GM21423 (cell line): ENCODE measurements at regions not wholly inside any gene's neighbourhood (a gene's known extent, or its start where the extent isn't known, plus 50 kb on each side); places are given as distances from the start of the nearest gene placed in this dataset.
"Not testable (repeated sequence)": the region's sequence is repeated elsewhere in the genome, so short reads cannot be mapped to it uniquely, and the experiment has no call there.

Experiments used
- ATAC-seq: cut with Tn5 transposase; IDR thresholded peaks from one replicate; pipeline ENCODE4 v1.9.1; 2021; ENCODE audit warnings: mild to moderate bottlenecking, moderate library complexity; ENCODE audit not compliant: unreplicated experiment

DNA sequence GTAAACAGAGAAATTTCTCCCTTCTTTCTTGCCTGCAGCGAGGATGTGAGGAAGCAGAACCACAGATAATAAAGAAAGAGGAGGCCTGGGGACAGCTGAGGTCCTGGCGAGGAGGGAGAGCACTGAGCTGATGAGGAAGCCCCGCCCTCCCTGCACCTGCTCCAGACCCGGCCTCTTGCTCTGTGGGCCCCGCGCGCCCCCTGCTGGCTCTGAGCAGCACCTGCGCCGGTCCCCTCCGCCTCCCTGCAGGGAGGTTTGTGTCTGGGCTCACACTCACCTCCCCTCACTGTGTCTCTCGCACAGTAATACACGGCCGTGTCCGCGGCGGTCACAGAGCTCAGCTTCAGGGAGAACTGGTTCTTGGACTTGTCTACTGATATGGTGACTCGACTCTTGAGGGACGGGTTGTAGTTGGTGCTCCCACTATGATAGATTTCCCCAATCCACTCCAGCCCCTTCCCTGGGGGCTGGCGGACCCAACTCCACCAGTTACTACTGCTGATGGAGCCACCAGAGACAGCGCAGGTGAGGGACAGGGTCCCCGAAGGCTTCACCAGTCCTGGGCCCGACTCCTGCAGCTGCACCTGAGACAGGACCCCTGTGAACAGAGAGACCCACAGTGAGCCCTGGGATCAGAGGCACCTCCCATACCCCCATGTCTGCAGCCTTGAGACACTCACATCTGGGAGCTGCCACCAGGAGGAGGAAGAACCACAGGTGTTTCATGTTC is 485.4 kb downstream of the TMEM121 start:
- not testable (repeated sequence) for ATAC-seq

DNA sequence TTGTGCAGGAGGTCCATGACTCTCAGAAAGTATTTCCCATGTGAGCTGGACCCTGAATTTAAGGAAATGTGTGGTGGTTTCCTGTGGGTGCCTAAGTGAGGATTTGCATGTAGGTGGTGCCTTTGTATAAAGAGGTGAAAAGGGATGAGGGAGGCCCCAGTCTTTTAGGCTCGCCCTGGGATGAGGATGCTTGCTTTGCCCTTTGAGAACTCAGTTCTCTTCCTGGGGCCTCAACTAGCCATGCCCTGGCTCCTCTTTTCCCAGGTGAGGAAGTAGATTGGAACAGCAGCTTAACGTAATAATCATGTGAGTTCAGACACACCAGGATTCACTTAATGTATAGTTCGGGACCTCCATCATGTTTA is 486.0 kb downstream of the TMEM121 start:
- not testable (repeated sequence) for ATAC-seq

DNA sequence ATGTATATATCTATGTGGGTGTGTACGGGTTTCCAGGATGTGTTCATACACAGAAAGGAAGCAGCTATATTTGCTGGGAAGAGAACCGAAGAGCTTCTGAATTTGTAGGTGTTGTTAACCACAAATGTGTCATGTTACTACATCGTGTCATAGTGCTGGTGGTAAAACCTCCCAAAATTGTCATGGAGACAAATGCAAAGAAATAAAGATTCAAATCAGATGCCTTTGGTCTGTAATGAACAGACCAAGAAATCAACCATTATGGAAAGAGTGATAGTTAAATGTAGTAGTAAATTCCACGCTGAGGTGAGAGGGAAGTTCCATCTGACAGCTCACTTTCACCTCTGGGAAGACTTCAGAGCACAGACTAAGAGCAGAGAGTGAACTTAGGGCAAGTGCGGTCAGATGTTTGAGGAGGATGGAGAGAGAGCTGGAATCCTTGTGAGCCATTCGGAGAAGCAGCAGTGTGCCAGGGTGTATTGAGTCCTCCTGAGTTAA is 487.5 kb downstream of the TMEM121 start:
- no peak for ATAC-seq

DNA sequence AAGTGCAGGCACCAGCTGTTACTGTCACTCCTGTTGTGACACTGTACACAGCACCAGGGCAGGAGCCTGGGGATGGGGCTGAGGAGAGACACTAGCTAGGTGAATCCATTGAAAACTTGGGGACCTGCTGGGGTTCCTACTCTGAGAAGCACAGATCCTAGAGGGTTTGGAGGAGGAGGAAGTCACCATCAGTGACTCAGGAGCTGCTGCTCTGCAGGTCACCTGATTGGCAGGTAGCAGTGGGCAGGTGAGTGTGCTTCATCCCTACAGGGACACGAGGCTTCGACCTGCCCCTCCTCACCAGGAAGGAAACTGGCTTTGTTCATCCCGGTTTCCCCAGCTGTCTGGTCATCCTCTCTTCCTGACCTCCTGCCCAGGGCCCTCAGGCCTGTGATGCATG is 491.6 kb downstream of the TMEM121 start:
- not testable (repeated sequence) for ATAC-seq

DNA sequence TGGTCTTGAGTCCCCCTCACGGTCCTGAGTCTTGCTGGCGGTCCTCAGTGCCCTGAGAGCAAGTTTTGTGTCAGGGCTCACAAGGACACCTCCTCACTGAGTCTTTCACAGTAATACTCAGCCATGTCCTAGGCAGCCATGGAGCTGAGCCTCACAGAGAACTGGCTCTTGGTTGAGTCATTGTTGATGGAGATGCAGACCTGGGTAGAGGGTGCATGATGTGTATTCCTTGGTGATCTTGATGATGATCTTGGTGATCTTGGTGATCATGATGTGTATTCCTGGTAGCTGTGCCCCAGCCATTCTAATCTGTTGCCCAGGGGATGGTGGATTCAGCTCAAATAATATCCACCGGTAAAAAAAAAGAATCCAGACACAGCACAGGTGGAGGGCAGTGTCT is 495.4 kb downstream of the TMEM121 start:
- ATAC-seq: no peak

DNA sequence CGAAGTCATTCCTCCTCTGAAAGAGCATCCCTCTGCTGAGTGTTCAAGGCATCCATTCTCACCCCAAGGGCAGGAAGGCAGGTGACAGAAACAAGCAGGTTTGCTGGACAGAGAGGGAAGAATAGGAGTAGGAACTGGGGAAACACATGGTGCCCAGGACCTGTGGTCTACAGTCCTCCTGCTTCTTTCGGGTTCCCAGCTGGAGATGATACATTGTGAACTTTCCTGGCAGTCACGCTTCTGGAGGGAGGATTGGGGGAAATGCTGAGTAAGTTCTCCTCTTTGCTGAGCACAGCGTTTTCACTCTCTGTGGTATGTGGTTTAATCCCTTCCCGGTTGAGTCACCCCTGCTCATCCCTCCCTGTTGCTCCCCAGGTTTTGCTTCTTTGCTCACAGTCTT is 496.3 kb downstream of the TMEM121 start:
- ATAC-seq: not testable (repeated sequence)

DNA sequence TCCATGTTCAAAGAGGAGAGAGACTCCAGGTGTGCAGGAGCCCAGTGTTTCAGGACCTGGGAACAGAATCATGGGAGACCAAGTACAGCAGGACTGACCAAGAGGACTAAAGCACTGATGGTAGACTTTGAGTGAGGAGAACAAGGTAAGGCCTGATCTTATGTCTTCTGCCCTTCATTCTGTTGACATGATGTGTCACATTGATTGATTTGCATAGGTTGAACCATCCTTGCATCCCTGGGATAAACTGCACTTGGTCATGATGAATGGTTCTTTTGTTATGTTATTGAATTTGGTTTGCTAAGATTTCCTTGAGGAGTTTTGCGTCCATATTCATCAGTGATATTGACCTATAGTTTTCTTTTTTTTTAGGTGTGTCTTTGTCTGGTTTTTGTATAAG is 497.0 kb downstream of the TMEM121 start:
- ATAC-seq: no peak

DNA sequence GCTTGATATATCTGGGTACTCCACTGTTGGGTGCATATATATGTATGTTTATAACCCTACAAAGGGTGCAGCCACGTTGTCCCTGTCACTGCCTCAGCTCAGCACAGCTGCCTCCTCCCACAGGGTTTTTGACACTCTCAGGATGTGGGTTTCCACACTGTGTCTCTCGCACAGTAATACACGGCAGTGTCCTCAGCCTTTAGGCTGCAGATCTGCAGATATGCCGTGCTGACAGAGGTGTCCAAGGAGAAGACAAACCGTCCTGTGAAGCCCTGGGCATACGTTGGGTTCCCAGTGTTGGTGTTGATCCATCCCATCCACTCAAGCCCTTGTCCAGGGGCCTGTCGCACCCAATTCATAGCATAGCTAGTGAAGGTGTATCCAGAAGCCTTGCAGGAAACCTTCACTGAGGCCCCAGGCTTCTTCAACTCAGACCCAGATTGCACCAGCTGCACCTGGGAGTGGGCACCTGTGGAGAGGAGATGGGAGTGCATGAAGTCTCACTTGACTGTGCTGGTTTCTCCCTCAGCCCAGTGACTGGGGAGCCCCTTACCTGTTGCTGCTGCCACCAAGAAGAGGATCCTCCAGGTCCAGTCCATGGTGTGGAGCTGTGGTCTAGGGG is 498.7 kb downstream of the TMEM121 start:
- ATAC-seq: no peak

DNA sequence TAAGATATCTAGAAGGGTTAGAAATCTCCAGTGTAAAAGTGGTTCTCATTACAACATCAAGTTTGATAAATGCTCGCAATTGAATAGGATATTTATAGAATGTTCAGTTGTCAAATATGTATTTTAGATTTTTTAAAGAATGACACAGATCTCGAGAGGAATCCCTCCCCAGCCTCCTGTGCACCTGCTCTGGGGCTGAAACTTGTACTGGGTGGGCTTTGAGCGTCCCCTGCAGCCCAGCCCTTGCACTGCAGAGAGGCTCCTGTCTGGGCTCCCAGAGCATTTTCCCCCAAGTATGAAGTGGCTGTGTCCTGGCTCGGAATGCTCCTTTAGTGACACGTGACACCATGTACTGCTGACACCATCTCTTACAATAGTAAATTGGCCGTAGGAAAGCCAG is 499.6 kb downstream of the TMEM121 start:
- ATAC-seq: no peak

DNA sequence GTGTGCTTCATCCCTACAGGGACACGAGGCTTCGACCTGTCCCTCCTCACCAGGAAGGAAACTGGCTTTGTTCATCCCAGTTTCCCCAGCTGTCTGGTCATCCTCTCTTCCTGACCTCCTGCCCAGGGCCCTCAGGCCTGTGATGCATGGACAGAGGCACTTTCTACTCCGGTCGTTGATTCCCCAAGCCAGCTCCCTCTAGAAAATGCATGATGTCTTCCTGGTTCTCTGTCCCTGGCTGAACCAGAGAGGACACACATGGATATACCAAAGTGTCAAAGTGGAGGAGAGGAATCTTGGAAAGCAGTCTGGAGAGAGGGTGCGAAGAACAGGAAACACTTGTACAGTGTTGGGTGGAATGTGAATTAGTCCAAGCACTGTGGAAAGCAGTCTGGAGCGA is 501.4 kb downstream of the TMEM121 start:
- ATAC-seq: not testable (repeated sequence)

DNA sequence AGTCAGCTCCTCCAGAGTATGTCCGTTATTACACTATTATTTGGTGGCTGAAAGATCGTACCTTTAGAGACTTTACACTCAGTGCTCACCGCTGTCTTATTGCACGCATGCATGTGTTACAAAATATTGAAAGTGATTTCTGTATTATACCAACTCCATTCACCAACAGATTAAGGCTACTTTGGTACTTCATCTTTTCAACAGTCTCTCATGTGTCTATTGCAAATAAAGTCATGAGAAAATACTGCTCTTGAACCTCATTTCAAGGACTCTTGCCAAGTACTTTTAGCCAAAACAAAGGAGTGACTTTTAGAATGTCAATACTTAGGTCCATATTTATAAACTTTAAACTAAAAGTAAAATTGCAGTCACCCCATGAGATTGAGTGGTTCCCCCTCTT is 503.6 kb downstream of the TMEM121 start:
- no peak for ATAC-seq

DNA sequence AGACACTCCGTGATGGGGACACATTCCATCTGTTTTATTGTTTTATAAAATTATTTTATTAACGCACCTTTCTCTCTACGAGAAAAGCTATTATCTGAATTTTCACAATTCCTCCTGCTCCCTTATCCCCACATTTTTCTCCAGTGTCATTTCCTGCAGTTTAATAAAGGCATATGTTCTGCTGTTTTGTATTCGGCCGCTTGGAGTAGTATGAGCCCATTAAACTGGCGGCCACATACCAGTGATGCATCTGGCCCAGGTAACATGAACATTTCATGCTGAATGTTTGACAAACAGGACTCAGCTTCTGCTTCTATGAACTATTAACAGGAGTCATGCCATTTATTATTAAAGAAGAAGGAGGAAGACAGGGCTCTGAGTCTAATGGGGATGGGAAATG is 511.0 kb downstream of the TMEM121 start:
- no peak for ATAC-seq

DNA sequence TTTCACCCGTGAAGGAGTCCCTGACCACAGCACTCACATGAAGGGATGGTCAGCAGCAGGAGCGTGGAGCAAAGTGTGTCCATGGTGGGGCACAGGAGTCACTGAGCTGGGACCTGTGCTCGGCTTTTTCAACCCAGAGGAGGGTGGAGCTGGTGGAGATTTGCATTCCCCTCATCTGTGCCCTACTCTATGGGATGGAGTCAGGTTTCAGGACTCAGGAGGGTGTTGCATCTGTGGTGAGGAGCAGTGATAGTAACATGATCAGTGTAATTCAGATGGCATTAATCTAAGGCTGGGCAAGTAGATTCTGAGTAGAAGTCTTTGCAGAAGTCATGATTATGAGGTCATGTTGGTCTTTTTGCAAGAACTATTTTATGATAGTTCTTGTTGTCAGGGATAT is 511.9 kb downstream of the TMEM121 start:
- no peak for ATAC-seq

DNA sequence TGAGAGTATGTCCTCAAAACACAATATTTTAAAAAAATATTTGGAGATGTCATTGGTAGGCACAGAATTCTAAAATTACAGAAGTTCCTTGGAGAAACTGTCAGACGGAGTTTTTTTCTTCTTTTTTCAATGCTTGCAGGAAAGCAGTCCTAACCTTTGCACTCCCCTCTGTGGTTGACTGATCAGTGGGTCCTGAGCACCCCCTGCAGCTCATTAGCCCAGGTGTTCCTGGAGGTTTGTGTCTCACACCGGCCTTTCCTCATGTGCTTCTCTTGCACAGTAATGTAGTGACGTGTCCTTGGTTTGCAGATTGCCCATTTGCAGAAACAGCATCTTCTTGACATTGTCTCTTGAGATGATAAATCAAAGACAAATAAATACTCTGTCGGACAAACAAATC is 513.0 kb downstream of the TMEM121 start:
- no peak for ATAC-seq

DNA sequence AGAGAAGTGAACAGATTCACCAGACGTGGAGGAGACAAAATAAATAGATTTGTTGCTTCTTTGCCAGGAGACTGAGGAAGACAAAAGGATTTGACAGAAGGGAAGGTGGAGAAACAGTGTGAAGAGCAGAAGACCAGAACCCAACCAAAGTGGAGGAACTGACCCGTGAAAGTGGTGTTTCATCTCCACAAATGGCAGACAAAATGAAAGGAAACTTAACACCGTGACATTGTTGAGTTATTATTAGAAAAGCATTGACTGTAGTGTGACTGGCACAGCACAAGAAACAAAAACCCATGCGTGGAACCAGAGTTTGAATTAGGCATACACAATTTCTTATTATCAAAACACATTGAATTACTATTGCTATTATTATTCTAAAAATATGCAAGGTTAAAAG is 518.1 kb downstream of the TMEM121 start:
- no peak for ATAC-seq

DNA sequence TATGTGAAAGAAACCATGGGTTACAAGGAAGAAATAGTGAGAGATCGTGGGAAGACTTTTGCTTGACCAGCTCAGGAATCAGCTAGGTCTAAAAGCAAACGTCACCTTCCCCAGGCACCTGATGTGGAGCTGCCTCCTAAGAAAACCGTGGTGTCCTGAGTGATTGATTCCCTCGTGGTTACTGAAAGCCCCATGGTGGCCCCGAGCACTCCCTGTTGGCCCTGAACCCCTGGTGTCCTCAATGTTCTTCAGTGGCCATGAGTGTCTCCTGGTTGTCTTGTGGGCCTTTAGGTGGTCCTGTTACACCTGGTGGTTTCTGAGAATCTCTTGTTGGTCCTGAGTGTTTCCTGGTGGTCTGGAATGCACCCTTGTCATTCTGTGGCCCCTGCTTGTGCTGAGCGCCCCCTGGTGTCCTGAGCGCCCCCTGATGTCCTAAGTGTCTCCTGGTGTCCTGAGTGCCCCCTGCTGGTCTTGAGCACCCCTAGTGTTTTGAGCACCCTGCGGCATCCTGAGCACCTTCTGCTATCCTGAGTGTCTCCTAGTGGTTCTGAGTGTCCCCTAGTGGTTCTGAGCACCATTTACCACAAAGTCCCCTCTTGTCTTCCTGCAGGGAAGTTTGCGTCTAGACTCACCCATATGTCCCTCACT is 518.7 kb downstream of the TMEM121 start:
- ATAC-seq: peak; percentile 71

DNA sequence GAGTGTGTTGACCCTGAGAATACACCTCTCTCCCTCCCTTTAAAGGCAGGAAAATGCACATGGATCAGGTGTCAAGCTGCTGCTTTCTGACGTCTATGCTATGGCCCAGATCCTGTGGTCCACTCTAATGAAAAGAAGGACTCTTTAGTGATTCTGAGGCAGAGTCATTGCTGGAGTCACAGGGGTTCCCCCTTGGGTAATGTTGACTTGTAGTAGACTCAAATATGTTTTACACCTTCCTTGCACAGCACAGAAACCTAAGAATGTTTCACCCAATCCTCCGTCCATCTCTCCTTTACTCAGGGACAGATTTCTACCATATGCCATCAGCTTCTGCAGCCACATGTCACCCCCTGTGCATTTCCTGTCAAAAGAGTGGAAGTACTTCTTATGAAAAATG is 525.4 kb downstream of the TMEM121 start:
- ATAC-seq: no peak

DNA sequence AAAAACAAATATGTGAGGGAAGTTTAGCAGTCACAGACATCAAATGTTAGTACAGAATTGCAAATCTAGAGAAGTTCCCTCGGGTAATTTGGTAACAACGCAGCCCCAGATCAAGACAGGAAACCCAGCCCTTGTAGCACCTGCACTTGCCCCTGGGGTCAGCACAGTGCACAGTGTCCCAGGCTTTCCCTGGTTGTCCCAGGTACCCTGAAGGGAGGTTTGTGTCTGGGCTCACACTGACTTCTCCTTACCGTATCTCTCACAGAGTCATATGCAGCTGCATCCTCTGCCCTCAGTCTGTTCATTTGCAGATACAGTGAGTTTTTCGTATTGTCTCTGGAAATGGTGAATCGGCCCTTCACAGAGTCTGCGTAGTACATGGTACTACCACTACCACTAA is 528.9 kb downstream of the TMEM121 start:
- ATAC-seq: no peak

DNA sequence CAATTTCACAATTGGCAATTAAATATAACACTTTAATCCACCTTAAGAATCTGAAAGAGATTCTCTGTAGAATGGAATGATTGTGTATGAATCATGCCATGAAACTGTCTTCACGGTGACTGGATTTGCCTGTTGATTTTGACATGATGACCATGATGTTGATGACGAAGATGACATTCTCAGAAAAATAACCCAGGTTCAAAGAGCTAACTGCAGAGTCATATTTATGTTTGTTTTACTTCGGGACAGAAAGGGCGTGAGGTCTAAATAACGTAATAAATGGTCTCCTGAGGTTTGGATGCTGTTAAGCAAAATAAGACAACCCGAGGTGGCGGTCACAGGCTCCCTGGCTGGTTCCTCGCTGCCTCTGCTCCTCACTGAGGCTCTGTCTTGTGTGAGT is 532.0 kb downstream of the TMEM121 start:
- ATAC-seq: no peak

DNA sequence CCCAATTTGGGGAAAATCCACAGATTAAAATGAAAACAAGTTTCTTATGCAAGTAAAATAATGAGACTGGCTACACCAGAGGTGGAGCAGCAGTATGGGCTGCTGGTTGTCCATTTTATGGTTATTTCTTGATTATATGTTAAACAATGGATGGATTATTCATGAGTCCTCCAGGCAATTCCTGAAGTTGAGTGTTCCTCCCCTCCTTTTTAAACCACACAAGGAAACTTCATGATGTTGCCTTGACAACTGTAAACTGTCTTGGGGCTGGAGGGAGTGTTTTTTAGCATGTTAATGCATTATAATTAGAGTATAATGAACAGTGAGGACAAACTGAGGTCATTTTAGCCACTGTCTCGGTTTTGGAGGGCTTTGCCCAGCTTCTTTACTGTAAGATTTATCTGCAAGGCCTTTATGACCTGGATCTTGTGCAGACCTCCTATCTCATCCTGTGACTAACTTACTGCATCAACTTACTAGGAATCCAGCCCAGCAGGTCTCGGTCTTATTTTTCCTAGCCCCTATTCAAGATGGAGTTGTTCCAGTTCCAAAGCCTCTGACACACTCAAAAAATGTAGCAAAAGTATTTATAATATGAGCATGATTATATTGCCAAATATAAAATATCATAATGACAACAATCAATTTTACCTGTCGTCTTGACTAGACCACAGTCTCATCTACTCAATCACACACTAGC is 534.0 kb downstream of the TMEM121 start:
- ATAC-seq: no peak

DNA sequence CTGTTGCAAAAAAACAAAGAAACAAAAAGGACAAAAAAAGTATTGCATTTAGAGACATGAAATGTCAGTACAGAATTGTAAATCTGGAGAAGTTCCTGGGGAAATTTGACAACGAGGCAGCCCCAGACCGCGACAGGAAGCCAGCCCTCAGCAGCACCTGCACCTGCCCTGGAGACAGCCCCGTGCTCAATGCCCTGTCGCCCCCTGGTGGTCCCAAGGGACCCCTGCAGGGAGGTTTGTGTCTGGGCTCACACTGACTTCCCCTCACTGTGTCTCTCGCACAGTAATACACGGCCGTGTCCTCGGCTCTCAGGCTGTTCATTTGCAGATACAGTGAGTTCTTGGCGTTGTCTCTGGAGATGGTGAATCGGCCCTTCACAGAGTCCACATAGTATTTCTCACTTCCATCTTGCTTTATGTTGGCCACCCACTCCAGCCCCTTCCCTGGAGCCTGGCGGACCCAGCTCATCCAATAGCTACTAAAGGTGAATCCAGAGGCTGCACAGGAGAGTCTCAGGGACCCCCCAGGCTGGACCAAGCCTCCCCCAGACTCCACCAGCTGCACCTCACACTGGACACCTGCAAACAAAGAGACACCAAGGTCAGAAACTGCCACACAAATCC is 535.6 kb downstream of the TMEM121 start:
- not testable (repeated sequence) for ATAC-seq
